GM19467 (cell line): ENCODE measurements at regions not wholly inside any gene's neighbourhood (a gene's known extent, or its start where the extent isn't known, plus 50 kb on each side); places are given as distances from the start of the nearest gene placed in this dataset.

ENCODE experiments used
- ATAC-seq: cut with Tn5 transposase; IDR thresholded peaks from one replicate; pipeline ENCODE4 v1.9.1; 2021; ENCODE audit warnings: mild to moderate bottlenecking, moderate library complexity; ENCODE audit not compliant: unreplicated experiment

DNA sequence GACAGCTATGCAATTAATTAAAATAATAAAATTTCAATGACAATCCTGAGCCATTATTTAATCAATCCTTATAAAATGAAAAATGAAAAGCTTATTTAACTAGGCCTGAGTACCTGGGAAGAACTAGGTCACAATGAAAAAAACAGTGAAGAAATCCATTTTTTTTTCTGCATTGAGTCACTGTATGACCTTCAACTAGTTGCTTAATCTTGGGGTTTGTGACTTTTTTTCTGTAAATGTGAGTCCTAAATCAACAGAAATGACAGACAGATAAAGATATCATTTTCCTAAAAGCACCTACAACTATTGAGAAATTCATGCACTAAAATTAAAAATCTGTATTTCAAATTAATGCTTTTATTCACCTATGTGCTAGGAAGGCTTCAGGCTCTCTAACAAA lies 96.8 kb downstream of the TMEM26 start:
- no peak for ATAC-seq

DNA sequence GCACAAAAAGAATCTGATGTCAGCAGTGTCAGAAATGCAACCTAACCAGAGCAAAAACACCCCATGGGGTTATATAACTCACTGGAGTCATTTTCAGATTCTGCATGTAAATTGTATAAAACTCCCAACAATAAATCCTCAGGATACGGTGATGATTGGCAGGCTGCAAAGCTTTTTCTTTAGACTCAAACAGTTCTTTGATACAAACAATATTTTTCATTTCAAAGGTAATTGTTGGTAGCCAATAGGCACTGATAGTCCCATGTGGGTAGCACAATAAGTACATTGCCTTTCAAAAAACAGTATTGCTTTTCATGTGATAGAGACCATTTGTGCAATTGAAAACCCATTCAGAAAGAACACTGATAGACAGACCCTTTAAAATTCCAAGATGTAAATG lies 98.0 kb downstream of the TMEM26 start:
- no peak for ATAC-seq

DNA sequence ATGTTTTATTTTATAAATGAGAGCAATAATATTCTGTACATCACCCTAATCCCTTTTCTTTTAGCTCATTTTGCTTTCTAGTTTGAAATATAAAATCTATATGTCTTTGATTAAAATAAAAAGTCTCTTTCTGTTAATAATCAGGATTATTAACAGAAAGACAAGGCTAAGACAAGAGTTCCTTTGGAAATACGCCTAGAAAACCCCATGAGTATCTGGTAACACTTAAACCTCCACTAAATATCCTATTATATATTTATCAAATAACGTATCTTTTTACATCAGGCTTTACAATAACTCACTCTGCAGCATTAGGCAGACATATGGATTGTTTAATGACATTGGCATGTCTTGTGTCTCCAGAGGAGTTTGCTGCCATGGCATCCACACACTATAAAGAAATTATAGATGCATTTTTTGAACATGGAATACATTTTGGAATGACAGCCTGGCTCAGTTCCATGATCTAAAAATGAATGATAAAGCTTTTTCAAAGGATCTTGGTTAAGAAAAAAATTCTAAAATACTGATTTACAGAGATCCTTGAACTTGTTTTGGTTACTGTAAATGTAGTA lies 98.7 kb downstream of the TMEM26 start:
- no peak for ATAC-seq

DNA sequence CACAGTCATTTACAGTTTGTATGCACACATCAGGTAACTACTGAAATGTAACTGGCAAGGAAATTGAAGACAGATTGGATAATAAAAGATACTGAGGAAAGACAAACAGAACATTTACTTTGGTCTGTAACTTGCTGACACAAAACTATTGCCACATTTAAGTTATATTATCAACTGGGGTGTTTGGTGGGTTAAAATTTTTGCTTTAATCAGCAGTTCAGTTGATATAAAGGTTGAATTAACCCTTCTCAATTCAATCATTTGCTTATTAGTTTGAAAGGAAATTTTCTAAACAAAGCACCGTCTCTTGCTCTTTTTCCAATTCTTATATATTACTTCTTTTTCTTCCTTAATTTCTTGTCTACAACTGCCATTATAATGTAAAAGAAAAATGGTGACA lies 102.4 kb downstream of the TMEM26 start:
- no peak for ATAC-seq

DNA sequence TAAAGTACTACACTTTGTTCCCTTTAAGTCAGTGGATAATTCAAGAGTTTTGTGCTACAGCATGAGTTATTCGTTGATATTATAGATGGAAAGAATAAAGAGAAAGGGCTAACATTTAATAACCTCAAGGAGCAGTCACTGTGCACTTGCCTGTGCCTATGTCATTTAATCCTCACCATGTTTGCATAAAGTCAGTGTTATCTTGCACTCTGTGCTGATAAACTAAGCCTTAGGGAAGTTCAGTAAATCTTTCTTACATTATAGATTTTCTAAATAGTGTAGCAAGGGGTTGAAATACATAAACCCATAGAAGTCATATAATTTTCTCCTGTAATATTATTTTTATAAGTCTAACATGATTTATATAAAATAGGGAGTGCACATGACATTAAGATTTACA lies 103.1 kb downstream of the TMEM26 start:
- no peak for ATAC-seq

DNA sequence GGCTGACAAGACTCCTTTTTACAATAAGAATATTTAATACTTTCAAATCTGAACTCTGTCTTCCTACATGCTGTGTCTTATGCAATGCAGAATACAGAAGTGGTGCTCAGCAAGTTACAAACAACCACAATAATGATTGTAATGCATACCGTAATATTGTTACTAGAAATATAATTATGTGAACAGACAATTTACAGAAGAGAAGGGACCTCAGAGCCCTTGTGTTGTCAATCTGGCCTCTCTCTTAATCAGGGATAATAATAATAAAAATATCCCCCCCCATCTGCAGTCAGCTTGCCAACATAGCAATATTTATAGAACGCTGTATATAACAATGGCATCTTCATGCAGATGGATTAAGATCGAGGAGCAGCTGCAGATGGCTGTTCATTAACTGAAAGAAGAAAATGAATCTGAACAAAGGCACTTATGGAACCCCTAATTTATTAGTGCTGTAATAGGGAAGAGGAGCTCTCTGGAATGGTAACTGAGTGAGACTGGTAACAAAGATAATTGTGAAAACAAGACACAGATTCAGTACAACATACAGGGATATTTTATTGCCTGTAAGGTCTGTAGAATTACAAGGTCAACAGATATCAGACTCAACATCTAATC lies 106.3 kb downstream of the TMEM26 start:
- no peak for ATAC-seq

DNA sequence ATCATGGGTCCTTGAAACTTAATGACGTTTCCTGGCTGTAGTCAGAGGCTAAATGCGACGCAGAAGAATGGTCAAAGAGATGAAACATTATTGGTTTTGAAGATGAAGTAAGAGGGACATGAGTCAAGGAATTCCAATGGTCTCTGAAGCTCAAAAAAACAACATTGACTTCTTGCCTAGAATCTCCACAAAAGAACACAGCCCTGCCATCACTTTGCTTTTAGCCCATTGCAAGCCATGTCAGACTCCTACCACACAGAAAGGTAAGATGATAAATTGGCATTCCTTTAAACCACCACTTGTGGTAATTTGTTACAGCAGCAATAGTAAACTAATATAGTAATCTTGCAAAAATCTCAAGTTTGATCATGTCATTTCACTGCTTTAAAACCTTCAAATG lies 109.4 kb downstream of the TMEM26 start:
- ATAC-seq: no peak

DNA sequence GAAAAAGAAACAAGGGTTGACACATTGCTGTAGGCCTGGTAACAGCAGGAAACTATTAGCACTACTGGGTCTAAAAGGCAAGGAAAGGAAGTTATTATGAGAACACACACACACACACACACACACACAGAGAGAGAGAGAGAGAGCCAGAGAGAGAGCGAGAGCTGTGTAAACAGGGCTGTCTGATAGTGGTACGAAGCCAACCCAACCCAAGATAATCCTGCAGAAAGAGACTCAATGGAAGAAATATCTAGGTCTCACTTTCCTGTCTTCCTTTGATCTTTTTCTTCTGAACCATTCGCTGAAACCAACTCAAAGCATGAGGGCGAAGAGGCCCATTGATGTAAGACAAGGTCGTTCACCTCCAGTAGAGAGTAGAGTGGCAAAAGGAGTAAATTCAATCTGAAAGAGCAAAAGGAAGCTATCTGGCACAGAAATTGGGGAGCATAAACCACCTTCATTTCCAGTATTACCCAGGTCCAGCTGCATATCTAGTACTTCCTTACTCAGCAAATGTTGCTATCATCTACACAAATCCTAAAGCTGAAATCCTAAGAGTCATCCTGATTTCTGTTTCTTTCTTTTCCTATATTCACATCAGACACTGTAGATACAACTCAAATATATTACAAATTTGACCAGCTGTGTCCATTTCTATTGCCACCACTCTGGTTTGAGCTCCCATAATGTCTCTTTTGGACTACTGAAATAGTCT lies 110.2 kb downstream of the TMEM26 start:
- ATAC-seq: no peak

DNA sequence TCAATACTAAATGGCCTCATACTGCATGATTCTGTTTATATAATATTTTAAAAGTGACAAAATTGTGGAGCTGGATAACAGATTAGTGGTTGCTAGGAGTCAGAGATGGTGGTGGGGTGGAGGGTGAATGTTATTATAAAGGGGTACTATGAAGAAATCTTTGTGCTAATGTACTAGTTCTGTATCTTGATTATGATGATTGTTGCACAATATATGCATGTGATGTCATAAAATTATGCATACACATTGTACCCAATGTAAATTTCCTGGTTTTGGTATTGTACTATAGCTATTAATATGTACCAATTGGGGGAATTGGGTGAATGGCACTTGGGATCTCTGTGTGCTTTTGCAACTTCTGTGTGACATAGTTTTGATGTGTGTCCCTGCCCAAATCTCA lies 112.2 kb downstream of the TMEM26 start:
- no peak for ATAC-seq

DNA sequence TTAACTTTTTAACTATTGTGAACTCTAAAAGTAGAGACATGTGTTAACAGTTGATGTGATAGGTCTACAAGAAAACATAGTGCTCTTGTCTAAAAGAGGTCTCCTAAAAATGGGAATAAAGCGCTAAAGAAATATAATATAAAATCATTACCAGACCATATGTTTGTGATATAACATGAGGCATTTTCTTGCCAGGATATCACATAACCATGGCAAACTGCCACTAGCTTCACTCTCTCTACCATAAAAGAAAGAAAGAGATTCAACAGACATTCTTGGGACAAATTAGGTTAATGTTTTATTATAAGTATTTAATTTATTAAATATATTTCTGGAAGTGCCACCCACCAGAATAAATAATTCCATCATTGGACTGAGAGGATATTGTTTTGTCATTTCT lies 115.0 kb downstream of the TMEM26 start:
- no peak for ATAC-seq

DNA sequence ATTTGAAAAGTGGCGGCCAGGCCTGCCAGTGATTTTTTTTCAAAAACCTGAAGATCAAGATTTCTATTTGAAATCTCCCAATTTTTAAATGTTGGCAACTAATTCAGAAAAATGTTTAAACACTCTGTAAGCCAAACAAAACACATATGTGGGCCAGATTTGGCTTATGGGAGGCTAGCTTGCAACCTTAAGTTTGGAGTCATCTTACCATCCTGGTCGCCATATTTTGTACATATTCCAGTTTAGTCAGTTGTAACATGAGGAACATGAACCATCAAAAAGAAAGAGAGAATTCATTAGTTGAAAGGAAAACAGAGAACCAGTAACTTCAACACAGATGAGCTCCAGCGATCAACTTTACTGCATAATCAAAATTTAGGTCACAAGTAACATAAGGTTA lies 115.4 kb downstream of the TMEM26 start:
- no peak for ATAC-seq

DNA sequence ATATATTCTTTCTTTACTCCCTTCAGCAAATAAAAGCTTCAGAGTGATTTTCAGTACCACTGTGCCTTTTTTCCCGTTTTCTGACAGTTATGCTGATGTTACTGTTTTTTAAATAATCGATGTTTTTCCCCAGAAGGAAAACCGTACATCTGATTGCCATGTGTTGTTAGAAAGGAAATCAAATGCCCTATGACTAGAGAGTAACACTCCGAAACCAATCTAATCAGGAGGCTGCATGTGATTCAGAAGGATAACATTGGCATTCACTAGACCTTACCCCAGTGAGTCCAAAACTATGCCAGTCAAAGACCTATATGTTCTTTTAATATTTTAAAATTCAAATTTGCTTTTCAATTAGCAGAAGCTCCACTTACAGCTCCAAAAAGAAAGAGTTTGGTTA lies 116.3 kb downstream of the TMEM26 start:
- ATAC-seq: no peak

DNA sequence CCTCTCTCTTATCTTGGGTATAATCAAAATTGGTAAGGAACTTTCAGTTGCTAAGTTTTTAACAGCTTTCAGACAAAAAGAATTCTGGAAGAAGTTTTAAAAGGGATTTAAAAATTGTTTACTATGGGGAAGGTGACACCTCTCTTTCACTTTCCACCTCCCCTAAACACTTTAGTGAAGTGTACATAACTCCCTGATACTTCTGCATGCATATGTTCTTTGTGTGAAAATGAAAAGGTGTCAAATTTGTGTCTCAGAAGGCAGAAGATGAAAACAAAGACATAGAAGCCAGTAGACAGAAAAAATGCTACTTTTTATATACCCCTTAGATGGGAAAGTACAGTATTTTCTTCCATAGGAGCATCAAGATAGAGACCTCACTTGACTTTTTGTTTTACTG lies 117.8 kb downstream of the TMEM26 start:
- no peak for ATAC-seq

DNA sequence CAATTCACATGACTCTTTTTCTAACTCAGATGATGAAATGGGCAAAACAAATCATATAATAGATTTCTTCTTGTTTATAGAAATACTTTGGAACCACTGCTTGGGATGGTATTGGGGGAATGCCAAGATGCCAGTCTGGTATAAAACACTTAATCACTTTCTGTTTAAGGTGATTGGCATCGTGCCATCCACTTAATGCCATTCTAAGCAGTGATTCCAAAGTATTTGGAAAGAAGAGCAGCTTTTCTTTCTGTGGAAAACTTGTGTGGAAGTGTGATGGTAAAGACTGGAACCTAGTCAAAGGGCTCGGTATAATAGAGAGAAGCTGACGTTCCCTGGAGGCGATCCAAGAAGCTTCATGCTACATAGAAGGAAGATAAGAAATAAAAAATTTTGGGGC lies 120.6 kb downstream of the TMEM26 start:
- ATAC-seq: no peak

DNA sequence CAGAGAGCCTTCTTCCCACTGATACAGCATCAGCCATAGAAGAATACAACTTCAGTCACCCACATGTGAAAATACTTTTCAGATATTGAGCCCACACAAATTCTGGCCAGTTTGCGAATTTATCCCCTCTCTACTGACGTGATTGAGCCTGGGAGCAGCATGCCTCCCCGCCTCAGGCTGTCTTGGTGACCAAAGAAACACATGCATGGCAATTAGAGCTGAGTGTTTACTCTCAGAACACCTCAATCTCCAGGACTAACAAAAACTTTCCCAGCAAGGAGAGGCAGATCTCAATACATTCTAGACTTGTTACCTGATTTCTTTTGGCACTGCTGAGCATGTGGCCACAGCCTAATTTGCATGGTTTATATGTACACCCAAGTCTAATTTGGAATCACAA lies 122.5 kb downstream of the TMEM26 start:
- ATAC-seq: no peak

DNA sequence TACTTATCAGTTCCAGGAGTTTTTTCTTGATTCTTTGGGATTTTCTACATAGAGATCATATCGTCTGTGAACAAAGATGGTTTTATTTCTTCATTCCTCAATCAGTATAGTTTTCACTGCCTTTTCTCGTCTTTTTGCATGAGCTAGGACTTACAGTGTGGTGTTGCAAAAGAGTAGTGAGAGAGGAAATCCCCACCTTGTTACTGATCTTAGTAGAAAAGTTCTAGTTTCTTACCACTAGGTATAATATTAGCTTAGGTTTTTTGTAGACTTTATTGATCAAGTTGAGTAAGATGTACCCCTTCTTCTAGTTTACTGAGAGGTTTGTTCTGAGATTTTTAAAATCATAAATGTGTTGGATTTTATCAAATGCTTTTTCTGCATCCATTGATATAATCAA lies 123.3 kb downstream of the TMEM26 start:
- ATAC-seq: peak; percentile 80

DNA sequence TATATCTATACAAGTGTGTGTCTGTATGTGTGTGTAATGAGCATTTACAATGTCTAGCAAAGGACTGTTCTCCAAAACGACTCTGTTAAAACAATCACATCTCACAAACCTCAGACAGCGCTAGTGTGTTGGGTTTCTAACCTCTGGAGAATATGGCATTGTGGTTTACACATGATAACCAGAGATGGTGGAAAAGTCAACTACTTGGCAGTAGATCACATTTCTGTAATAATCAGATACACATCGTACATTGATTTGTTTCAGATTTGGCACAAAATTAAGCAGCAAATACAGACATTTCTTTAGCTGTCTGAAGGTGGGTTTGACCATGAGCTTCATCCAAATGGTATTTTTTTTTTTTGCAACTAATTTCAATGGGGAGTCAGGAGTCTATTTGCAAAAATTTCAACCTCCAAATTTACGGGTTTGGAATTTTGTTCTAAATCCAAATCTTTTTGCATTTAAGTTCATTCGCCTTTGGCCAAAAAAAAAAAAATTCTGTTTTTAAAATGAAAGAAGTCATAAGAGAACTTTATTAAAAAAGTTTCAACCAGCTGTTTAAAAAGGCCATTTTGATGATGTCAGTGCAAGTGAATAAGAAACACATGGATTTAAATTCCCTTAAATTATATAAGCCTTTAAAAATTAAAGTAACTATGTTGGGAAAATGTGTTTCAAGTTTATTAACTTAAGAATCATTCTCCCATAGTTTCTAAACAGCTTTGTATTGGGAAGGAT lies 127.8 kb downstream of the TMEM26 start:
- no peak for ATAC-seq

DNA sequence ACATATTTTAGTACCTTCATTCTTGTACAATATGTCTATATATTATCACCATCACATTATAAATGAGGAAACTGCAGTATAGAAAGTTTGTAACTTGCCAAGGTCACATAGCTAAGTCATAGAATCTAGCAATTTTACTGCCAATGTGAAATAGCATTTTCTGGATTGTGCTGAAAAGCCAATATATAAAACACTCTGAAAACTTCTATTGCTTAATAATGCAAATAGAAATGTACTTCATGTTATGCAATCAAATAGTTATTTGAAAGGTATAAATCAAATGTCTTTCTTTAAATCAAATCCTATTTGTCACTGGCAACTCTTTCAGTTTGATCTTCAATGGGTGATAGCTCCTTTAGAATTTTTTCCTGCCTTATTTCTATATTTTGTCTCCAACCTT lies 129.5 kb downstream of the TMEM26 start:
- no peak for ATAC-seq

DNA sequence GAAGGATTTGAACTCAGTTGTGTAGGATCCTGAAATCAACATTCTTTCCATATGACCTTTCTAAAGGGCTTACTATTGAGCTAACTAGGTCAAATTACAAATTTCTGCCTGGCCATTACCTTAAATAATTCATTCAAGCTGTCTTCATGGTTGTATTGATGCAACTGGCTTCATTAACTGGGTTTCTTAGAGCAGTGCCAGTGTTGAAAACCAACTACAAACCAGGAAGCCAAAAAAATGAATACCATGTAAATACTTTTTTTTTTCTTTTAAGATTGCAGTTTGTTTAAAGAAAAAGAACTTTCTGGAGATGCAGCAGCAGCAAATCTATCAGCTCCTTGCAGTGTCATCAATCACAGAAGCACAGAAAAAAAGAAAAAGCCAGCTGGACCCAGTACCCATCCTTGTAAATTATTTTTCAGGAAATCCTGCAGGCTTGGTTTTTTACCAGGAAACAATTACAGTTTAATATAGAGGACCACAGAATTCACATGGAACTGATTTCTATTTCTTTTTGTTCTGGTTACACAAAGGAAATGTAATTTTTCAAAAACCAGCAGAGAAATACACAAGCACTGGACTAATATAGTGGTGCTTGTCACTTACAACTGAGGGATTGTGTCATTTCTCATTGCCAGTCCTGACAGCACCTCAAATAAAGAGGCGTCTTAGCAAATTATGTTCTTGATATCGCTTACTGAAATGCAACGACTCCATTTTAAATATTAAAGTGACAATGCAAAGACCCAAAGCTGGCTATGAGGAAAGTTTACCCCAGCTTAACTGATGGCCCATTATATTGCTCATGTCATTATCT lies 131.9 kb downstream of the TMEM26 start:
- ATAC-seq: no peak

DNA sequence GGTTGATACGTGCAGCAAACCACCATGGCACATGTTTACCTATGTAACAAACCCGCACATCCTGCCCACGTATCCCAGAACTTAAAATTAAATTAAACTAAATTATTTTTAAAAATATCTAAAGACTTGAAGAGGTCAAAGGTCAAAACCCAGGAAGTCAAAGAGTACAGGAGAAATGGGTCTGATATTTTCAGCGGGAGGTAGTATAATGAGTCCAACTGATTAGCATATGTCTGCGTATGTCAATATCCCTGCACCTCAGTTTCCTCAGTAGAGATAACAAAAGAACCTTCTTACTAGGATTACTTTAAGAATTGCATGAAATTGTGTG lies 133.0 kb downstream of the TMEM26 start:
- ATAC-seq: no peak
